GM23248 (cell line): ENCODE measurements at regions not wholly inside any gene's neighbourhood (a gene's known extent, or its start where the extent isn't known, plus 50 kb on each side); places are given as distances from the start of the nearest gene placed in this dataset.

Source experiments
- EZH2 ChIP-seq: fragments of 200-600 bp; sonication (generic); IDR thresholded peaks from 2 replicates; pipeline ENCODE4 v1.6.1; 2018; ENCODE audit warnings: antibody characterized with exemption, mild to moderate bottlenecking; ENCODE audit not compliant: insufficient read depth, poor library complexity, severe bottlenecking
- EZH2phosphoT487 ChIP-seq: fragments of 200-600 bp; sonication (generic); IDR thresholded peaks from 2 replicates; pipeline ENCODE4 v1.6.1; 2018; ENCODE audit warnings: antibody characterized with exemption, moderate library complexity, mild to moderate bottlenecking, low read depth; ENCODE audit not compliant: insufficient read depth

- no peak for TF ChIP-seq EZH2
- TF ChIP-seq EZH2phosphoT487, result no peak
Observed at GRCh38 chr6:169019727-169020491, 233.7 kb downstream of the THBS2 start.
